GM23338 (cell line): ENCODE measurements at regions not wholly inside any gene's neighbourhood (a gene's known extent, or its start where the extent isn't known, plus 50 kb on each side); places are given as distances from the start of the nearest gene placed in this dataset.

Experiments used
- ATAC-seq: fragments of 200-7000 bp; cut with Tn5 transposase; 3 replicates; pipeline ENCODE4 v1.9.1; 2020
- DNase-seq: peaks from one replicate; pipeline ENCODE4 v3.0.0-alpha.2; 2015; ENCODE audit warnings: low spot score
- H2AFZ ChIP-seq: fragments of 200-600 bp; sonication (generic); 2 replicates; pipeline ENCODE4 v1.8.0; 2016; ENCODE audit warnings: antibody characterized with exemption, mild to moderate bottlenecking, moderate library complexity
- H3F3A ChIP-seq: fragments of 200-600 bp; sonication (generic); replicated peaks from 2 replicates; pipeline ENCODE4 v1.8.0; 2017; ENCODE audit warnings: antibody characterized with exemption, mixed run types, low read depth
- H3K27ac ChIP-seq: fragments of 200-600 bp; sonication (generic); 2 replicates; pipeline ENCODE4 v1.6.1; 2016; ENCODE audit warnings: low read depth
- H3K27me3 ChIP-seq: fragments of 200-600 bp; sonication (generic); 2 replicates; pipeline ENCODE4 v1.8.0; 2016; ENCODE audit warnings: mild to moderate bottlenecking, mixed run types, moderate library complexity; ENCODE audit not compliant: insufficient read depth
- H3K36me3 ChIP-seq: fragments of 200-600 bp; sonication (generic); 2 replicates; pipeline ENCODE4 v1.8.0; 2016; ENCODE audit warnings: mild to moderate bottlenecking; ENCODE audit not compliant: insufficient read depth
- H3K4me1 ChIP-seq: fragments of 200-600 bp; sonication (generic); 2 replicates; pipeline ENCODE4 v1.8.0; 2016; ENCODE audit warnings: mild to moderate bottlenecking, moderate library complexity; ENCODE audit not compliant: insufficient read depth
- H3K4me2 ChIP-seq: fragments of 200-600 bp; sonication (generic); 2 replicates; pipeline ENCODE4 v1.7.1; 2017; ENCODE audit warnings: mixed run types
- H3K4me3 ChIP-seq: fragments of 200-600 bp; sonication (generic); 2 replicates; pipeline ENCODE4 v1.6.1; 2016; ENCODE audit warnings: mixed run types
- H3K79me2 ChIP-seq: fragments of 200-600 bp; sonication (generic); replicated peaks from 2 replicates; pipeline ENCODE4 v1.8.0; 2017; ENCODE audit warnings: mild to moderate bottlenecking; ENCODE audit not compliant: insufficient read depth
- H3K9me2 ChIP-seq: fragments of 200-600 bp; sonication (generic); 2 replicates; pipeline ENCODE4 v1.8.0; 2017; ENCODE audit not compliant: insufficient read depth
- H4K20me1 ChIP-seq: fragments of 200-600 bp; sonication (generic); replicated peaks from 2 replicates; pipeline ENCODE4 v1.8.0; 2017; ENCODE audit warnings: mild to moderate bottlenecking; ENCODE audit not compliant: insufficient read depth
- H3K27ac Mint-ChIP-seq: 2 replicates; pipeline ENCODE4 v1.8.0; 2020; ENCODE audit warnings: inconsistent platforms, mild to moderate bottlenecking, moderate library complexity, mixed read lengths
- H3K27me3 Mint-ChIP-seq: 3 replicates; pipeline ENCODE4 v1.8.0; 2022; ENCODE audit warnings: low read depth, mild to moderate bottlenecking, moderate library complexity, mixed read lengths, inconsistent platforms; ENCODE audit not compliant: insufficient read depth, poor library complexity
- H3K36me3 Mint-ChIP-seq: 3 replicates; pipeline ENCODE4 v1.8.0; 2021; ENCODE audit warnings: low read depth, mild to moderate bottlenecking, inconsistent platforms, moderate library complexity, mixed read lengths
- H3K4me1 Mint-ChIP-seq: 3 replicates; pipeline ENCODE4 v1.8.0; 2020; ENCODE audit warnings: mild to moderate bottlenecking, inconsistent platforms, mixed read lengths
- H3K4me3 Mint-ChIP-seq: 3 replicates; pipeline ENCODE4 v1.8.0; 2021; ENCODE audit warnings: moderate library complexity, mild to moderate bottlenecking, inconsistent platforms, mixed read lengths
- H3K9me3 Mint-ChIP-seq: 3 replicates; pipeline ENCODE4 v1.8.0; 2020; ENCODE audit warnings: moderate library complexity, mild to moderate bottlenecking, inconsistent platforms, mixed read lengths
- CREB1 ChIP-seq: fragments of 250-450 bp; sonication (Bioruptor Pico); IDR thresholded peaks from 2 replicates; pipeline ENCODE4 v1.5.0; 2020; ENCODE audit warnings: low read depth, mild to moderate bottlenecking, moderate library complexity
- CTCF ChIP-seq, 2 experiments: fragments of 200-600 bp in 1 of 2; sonication (generic) in 1 of 2; conservative IDR thresholded peaks; 2 replicates each; pipeline versions ENCODE4 v1.5.1 to v1.6.1; 2016 to 2017; ENCODE audit warnings: antibody characterized with exemption in 2 of 2, low read depth in 2 of 2, mild to moderate bottlenecking in 2 of 2, moderate library complexity in 1 of 2
- ETS1 ChIP-seq: IDR thresholded peaks from 2 replicates; pipeline ENCODE4 v1.6.1; 2016; ENCODE audit warnings: antibody characterized with exemption
- EZH2 ChIP-seq: fragments of 200-600 bp; sonication (generic); IDR thresholded peaks from one replicate; pipeline ENCODE4 v1.8.0; 2017; ENCODE audit warnings: antibody characterized with exemption, mild to moderate bottlenecking, low read depth; ENCODE audit not compliant: unreplicated experiment
- EZH2phosphoT487 ChIP-seq: fragments of 200-600 bp; sonication (generic); IDR thresholded peaks from one replicate; pipeline ENCODE4 v1.8.1; 2018; ENCODE audit warnings: antibody characterized with exemption; ENCODE audit not compliant: unreplicated experiment
- JUNB ChIP-seq: IDR thresholded peaks from one replicate; pipeline ENCODE4 v1.6.1; 2016; ENCODE audit warnings: antibody characterized with exemption; ENCODE audit not compliant: unreplicated experiment
- NANOG ChIP-seq: IDR thresholded peaks from 2 replicates; pipeline ENCODE4 v1.6.1; 2016; ENCODE audit warnings: antibody characterized with exemption, borderline replicate concordance
- POLR2AphosphoS5 ChIP-seq: IDR thresholded peaks from 2 replicates; pipeline ENCODE4 v1.6.1; 2016; ENCODE audit warnings: antibody characterized with exemption, low read depth
- ZNF114 ChIP-seq: fragments of 250-450 bp; sonication (Bioruptor Pico); IDR thresholded peaks from 2 replicates; pipeline ENCODE4 v1.5.0; 2020; ENCODE audit warnings: mild to moderate bottlenecking, moderate library complexity
- ZNF331 ChIP-seq: fragments of 250-450 bp; sonication (Bioruptor Pico); IDR thresholded peaks from 2 replicates; pipeline ENCODE4 v1.5.0; 2020; ENCODE audit warnings: low read depth, mild to moderate bottlenecking, moderate library complexity
- TF ChIP-seq, protein P1 (sequence below): IDR thresholded peaks from one replicate; pipeline ENCODE4 v1.6.1; 2018; ENCODE audit warnings: antibody characterized with exemption; ENCODE audit not compliant: unreplicated experiment
- TF ChIP-seq, protein P2 (sequence below): fragments of 250-450 bp; sonication (Bioruptor Pico); IDR thresholded peaks from 2 replicates; pipeline ENCODE4 v1.5.0; 2020; ENCODE audit warnings: mild to moderate bottlenecking, moderate library complexity

DNA sequence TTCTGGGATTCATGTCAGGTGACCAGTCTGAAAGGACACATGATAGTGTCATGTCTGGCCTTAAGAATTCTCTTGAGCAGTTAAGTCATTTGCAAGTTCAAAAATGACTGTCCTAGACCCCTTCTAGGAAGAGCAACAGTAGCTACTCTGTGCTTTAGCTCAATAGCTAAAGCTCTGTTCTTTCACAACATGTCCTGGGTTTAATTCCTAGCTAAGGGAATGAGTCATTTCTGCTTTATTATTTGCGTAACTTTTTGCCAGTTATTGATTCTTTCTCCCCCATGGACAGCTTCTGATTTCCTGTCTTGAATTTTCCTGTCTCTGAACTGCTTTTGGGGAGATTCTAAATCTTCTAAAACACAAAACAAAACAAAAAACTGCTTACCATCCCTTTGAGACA is 1055.8 kb upstream of the DIAPH2 start:
- Mint-ChIP-seq H3K27ac (no peak overlapping the region), H3K4me1 (no peaks in the 10 kb centered on the region), H3K27me3 (no peaks in the 10 kb centered on the region), H3K9me3 (peaks cover 35% of the 10 kb centered on the region; the same call in 2 of the 3 replicates), H3K4me3 (no peak overlapping the region), H3K36me3 (peaks cover 9% of the 10 kb centered on the region; the same call in 2 of the 3 replicates)
- Histone ChIP-seq H3F3A (no peaks in the 10 kb centered on the region), H4K20me1 (no peaks in the 10 kb centered on the region), H3K79me2 (no peaks in the 10 kb centered on the region), H3K4me3 (no peak overlapping the region), H3K27me3 (no peaks in the 10 kb centered on the region), H3K27ac (no peak overlapping the region), H2AFZ (no peak overlapping the region), H3K9me2 (no peaks in the 10 kb centered on the region), H3K36me3 (no peaks in the 10 kb centered on the region), H3K4me1 (no peaks in the 10 kb centered on the region), H3K4me2 (no peak overlapping the region)
- TF ChIP-seq EZH2phosphoT487 (no peak), JUNB (no peak), EZH2 (no peak), CTCF (conservative IDR thresholded peaks at IDR 0.05; ENCODE audit: low read depth in 2 of 2) (no peak), CREB1 (CRISPR knock-in tag) (no peak), NANOG (no peak), POLR2AphosphoS5 (no peak), ETS1 (no peak), ZNF331 (CRISPR knock-in tag) (no peak), ZNF114 (CRISPR knock-in tag) (no peak)
- TF ChIP-seq, protein P1, sequence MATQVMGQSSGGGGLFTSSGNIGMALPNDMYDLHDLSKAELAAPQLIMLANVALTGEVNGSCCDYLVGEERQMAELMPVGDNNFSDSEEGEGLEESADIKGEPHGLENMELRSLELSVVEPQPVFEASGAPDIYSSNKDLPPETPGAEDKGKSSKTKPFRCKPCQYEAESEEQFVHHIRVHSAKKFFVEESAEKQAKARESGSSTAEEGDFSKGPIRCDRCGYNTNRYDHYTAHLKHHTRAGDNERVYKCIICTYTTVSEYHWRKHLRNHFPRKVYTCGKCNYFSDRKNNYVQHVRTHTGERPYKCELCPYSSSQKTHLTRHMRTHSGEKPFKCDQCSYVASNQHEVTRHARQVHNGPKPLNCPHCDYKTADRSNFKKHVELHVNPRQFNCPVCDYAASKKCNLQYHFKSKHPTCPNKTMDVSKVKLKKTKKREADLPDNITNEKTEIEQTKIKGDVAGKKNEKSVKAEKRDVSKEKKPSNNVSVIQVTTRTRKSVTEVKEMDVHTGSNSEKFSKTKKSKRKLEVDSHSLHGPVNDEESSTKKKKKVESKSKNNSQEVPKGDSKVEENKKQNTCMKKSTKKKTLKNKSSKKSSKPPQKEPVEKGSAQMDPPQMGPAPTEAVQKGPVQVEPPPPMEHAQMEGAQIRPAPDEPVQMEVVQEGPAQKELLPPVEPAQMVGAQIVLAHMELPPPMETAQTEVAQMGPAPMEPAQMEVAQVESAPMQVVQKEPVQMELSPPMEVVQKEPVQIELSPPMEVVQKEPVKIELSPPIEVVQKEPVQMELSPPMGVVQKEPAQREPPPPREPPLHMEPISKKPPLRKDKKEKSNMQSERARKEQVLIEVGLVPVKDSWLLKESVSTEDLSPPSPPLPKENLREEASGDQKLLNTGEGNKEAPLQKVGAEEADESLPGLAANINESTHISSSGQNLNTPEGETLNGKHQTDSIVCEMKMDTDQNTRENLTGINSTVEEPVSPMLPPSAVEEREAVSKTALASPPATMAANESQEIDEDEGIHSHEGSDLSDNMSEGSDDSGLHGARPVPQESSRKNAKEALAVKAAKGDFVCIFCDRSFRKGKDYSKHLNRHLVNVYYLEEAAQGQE, result no peak
- TF ChIP-seq, protein P2, sequence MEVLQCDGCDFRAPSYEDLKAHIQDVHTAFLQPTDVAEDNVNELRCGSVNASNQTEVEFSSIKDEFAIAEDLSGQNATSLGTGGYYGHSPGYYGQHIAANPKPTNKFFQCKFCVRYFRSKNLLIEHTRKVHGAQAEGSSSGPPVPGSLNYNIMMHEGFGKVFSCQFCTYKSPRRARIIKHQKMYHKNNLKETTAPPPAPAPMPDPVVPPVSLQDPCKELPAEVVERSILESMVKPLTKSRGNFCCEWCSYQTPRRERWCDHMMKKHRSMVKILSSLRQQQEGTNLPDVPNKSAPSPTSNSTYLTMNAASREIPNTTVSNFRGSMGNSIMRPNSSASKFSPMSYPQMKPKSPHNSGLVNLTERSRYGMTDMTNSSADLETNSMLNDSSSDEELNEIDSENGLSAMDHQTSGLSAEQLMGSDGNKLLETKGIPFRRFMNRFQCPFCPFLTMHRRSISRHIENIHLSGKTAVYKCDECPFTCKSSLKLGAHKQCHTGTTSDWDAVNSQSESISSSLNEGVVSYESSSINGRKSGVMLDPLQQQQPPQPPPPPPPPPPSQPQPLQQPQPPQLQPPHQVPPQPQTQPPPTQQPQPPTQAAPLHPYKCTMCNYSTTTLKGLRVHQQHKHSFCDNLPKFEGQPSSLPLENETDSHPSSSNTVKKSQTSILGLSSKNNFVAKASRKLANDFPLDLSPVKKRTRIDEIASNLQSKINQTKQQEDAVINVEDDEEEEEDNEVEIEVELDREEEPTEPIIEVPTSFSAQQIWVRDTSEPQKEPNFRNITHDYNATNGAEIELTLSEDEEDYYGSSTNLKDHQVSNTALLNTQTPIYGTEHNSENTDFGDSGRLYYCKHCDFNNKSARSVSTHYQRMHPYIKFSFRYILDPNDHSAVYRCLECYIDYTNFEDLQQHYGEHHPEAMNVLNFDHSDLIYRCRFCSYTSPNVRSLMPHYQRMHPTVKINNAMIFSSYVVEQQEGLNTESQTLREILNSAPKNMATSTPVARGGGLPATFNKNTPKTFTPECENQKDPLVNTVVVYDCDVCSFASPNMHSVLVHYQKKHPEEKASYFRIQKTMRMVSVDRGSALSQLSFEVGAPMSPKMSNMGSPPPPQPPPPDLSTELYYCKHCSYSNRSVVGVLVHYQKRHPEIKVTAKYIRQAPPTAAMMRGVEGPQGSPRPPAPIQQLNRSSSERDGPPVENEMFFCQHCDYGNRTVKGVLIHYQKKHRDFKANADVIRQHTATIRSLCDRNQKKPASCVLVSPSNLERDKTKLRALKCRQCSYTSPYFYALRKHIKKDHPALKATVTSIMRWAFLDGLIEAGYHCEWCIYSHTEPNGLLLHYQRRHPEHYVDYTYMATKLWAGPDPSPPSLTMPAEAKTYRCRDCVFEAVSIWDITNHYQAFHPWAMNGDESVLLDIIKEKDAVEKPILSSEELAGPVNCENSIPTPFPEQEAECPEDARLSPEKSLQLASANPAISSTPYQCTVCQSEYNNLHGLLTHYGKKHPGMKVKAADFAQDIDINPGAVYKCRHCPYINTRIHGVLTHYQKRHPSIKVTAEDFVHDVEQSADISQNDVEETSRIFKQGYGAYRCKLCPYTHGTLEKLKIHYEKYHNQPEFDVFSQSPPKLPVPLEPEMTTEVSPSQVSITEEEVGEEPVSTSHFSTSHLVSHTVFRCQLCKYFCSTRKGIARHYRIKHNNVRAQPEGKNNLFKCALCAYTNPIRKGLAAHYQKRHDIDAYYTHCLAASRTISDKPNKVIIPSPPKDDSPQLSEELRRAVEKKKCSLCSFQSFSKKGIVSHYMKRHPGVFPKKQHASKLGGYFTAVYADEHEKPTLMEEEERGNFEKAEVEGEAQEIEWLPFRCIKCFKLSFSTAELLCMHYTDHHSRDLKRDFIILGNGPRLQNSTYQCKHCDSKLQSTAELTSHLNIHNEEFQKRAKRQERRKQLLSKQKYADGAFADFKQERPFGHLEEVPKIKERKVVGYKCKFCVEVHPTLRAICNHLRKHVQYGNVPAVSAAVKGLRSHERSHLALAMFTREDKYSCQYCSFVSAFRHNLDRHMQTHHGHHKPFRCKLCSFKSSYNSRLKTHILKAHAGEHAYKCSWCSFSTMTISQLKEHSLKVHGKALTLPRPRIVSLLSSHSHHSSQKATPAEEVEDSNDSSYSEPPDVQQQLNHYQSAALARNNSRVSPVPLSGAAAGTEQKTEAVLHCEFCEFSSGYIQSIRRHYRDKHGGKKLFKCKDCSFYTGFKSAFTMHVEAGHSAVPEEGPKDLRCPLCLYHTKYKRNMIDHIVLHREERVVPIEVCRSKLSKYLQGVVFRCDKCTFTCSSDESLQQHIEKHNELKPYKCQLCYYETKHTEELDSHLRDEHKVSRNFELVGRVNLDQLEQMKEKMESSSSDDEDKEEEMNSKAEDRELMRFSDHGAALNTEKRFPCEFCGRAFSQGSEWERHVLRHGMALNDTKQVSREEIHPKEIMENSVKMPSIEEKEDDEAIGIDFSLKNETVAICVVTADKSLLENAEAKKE (CRISPR knock-in tag), result no peak
- DNase-seq (no peak), ATAC-seq (no peak)
